ENCODE measurements at regions not wholly inside any gene's neighbourhood (a gene's known extent, or its start where the extent isn't known, plus 50 kb on each side); places are given as distances from the start of the nearest gene placed in this dataset.
A peak's percentile ranks its signal among the peaks of the same experiment; 100 is the strongest.

GRCh38 chr5:118553662-118554061 is 434.7 kb downstream of the DTWD2 start:
- TF ChIP-seq CTCF (IDR thresholded peaks at IDR 0.05; ENCODE audit: unreplicated experiment) = no peak
- Mint-ChIP-seq H3K4me1 (ENCODE audit: insufficient read depth, unreplicated experiment) (peaks cover 13% of the 10 kb centered on the region), H3K27ac (ENCODE audit: low read depth, unreplicated experiment) (no peak overlapping the region), H3K4me3 (ENCODE audit: unreplicated experiment) (no peak overlapping the region), H3K27me3 (ENCODE audit: insufficient read depth, unreplicated experiment) (no peaks in the 10 kb centered on the region), H3K36me3 (ENCODE audit: insufficient read depth, unreplicated experiment) (no peaks in the 10 kb centered on the region), H3K9me3 (ENCODE audit: unreplicated experiment) (no peaks in the 10 kb centered on the region)
- BruUV-seq (replicated peaks) = no TSS peak
- ChIA-PET CTCF (no interaction called here), POLR2A (interaction anchor here (0.7 kb wide), 1 partner anchor 18 kb away, joined by 3 read pairs; no protein-coding TSS in a partner anchor)
- DNase-seq (ENCODE audit: unreplicated experiment) = peak; percentile 87
- intact Hi-C loops (cut with micrococcal nuclease) = no loop called here

- Mint-ChIP-seq H3K36me3 (ENCODE audit: insufficient read depth, unreplicated experiment) (no peaks in the 10 kb centered on the region), H3K27me3 (ENCODE audit: insufficient read depth, unreplicated experiment) (no peaks in the 10 kb centered on the region), H3K27ac (ENCODE audit: low read depth, unreplicated experiment) (no peak overlapping the region), H3K9me3 (ENCODE audit: unreplicated experiment) (no peaks in the 10 kb centered on the region), H3K4me3 (ENCODE audit: unreplicated experiment) (no peak overlapping the region), H3K4me1 (ENCODE audit: insufficient read depth, unreplicated experiment) (peaks cover 16% of the 10 kb centered on the region)
- no peak for TF ChIP-seq CTCF (IDR thresholded peaks at IDR 0.05; ENCODE audit: unreplicated experiment)
- no peak for DNase-seq (ENCODE audit: unreplicated experiment)
- CTCF ChIA-PET = no interaction called here
- intact Hi-C loops (cut with micrococcal nuclease) = no loop called here
- POLR2A ChIA-PET = no interaction called here
- BruUV-seq (replicated peaks) = no TSS peak
These were observed 435.5 kb downstream of the DTWD2 start for GRCh38 chr5:118552731-118553360.

GRCh38 chr5:118552146-118552545 is 436.2 kb downstream of the DTWD2 start:
- H3K27ac Mint-ChIP-seq (ENCODE audit: low read depth, unreplicated experiment) = no peak overlapping the region
- no TSS peak for BruUV-seq (replicated peaks)
- ChIA-PET CTCF (no interaction called here), POLR2A (no interaction called here)
- no peak for DNase-seq (ENCODE audit: unreplicated experiment)
- no peaks in the 10 kb centered on the region for H3K27me3 Mint-ChIP-seq (ENCODE audit: insufficient read depth, unreplicated experiment)
- no peak overlapping the region for H3K4me3 Mint-ChIP-seq (ENCODE audit: unreplicated experiment)
- H3K4me1 Mint-ChIP-seq (ENCODE audit: insufficient read depth, unreplicated experiment) = peaks cover 16% of the 10 kb centered on the region
- H3K36me3 Mint-ChIP-seq (ENCODE audit: insufficient read depth, unreplicated experiment) = no peaks in the 10 kb centered on the region
- no peak for TF ChIP-seq CTCF (IDR thresholded peaks at IDR 0.05; ENCODE audit: unreplicated experiment)
- intact Hi-C loops (cut with micrococcal nuclease) = no loop called here
- no peaks in the 10 kb centered on the region for H3K9me3 Mint-ChIP-seq (ENCODE audit: unreplicated experiment)

- POLR2A ChIA-PET = no interaction called here
- H3K9me3 Mint-ChIP-seq (ENCODE audit: unreplicated experiment) = no peaks in the 10 kb centered on the region
- DNase-seq (ENCODE audit: unreplicated experiment) = no peak
- CTCF ChIA-PET = no interaction called here
- H3K4me3 Mint-ChIP-seq (ENCODE audit: unreplicated experiment) = no peak overlapping the region
- peaks cover 16% of the 10 kb centered on the region for H3K4me1 Mint-ChIP-seq (ENCODE audit: insufficient read depth, unreplicated experiment)
- intact Hi-C loops (cut with micrococcal nuclease) = no loop called here
- no peak overlapping the region for H3K27ac Mint-ChIP-seq (ENCODE audit: low read depth, unreplicated experiment)
- no peaks in the 10 kb centered on the region for H3K27me3 Mint-ChIP-seq (ENCODE audit: insufficient read depth, unreplicated experiment)
- TF ChIP-seq CTCF (IDR thresholded peaks at IDR 0.05; ENCODE audit: unreplicated experiment) = no peak
- BruUV-seq (replicated peaks) = no TSS peak
- H3K36me3 Mint-ChIP-seq (ENCODE audit: insufficient read depth, unreplicated experiment) = no peaks in the 10 kb centered on the region
These were observed 436.6 kb downstream of the DTWD2 start for GRCh38 chr5:118551716-118552115.
